A673 (cell line): ENCODE measurements at regions not wholly inside any gene's neighbourhood (a gene's known extent, or its start where the extent isn't known, plus 50 kb on each side); places are given as distances from the start of the nearest gene placed in this dataset.
"Not testable (repeated sequence)": the region's sequence is repeated elsewhere in the genome, so short reads cannot be mapped to it uniquely, and the experiment has no call there.

ENCODE experiments used
- BruUV-seq: library from RNA; stranded (reverse); fragments of 400-500 nt; replicated peaks from 2 replicates; lab custom pipeline; 2021; lab: Mats Ljungman, UMichigan
- CTCF ChIA-PET: fragments of 300-600 bp; sonication (Branson Sonifier 250); formaldehyde crosslinking; loops from one replicate; lab custom pipeline; 2022; ENCODE audit warnings: antibody characterized with exemption; lab: Charles Lee
- POLR2A ChIA-PET: fragments of 300-600 bp; sonication (Branson Sonifier 250); formaldehyde crosslinking; loops from one replicate; lab custom pipeline; 2022; ENCODE audit warnings: antibody characterized with exemption; ENCODE audit not compliant: low non-redundant PET; lab: Charles Lee
- DNase-seq: peaks from one replicate; pipeline ENCODE4 v3.0.0-alpha.2; 2015; ENCODE audit warnings: low spot score
- H3K27ac ChIP-seq: fragments of 200-600 bp; sonication (generic); 2 replicates; pipeline ENCODE4 v1.5.1; 2016; ENCODE audit warnings: mixed run types, low read depth, mild to moderate bottlenecking, mixed read lengths, antibody characterized with exemption, low read length; ENCODE audit not compliant: poor library complexity, severe bottlenecking
- H3K27me3 ChIP-seq: fragments of 200-600 bp; sonication (generic); replicated peaks from 2 replicates; pipeline ENCODE4 v1.6.1; 2017; ENCODE audit warnings: mixed run types, low read depth, mild to moderate bottlenecking, mixed read lengths, antibody characterized with exemption, low read length; ENCODE audit not compliant: insufficient read depth, poor library complexity
- H3K36me3 ChIP-seq: fragments of 200-600 bp; sonication (generic); 2 replicates; pipeline ENCODE4 v1.6.1; 2016; ENCODE audit warnings: mixed run types, mild to moderate bottlenecking, mixed read lengths, antibody characterized with exemption, low read length; ENCODE audit not compliant: insufficient read depth, poor library complexity, severe bottlenecking
- H3K4me1 ChIP-seq: fragments of 200-600 bp; sonication (generic); 2 replicates; pipeline ENCODE4 v1.6.1; 2017; ENCODE audit warnings: mixed run types, mild to moderate bottlenecking, mixed read lengths, antibody characterized with exemption, low read length; ENCODE audit not compliant: insufficient read depth, poor library complexity, severe bottlenecking
- H3K4me3 ChIP-seq: fragments of 200-600 bp; sonication (generic); 2 replicates; pipeline ENCODE4 v1.5.1; 2016; ENCODE audit warnings: low read depth, mixed run types, mild to moderate bottlenecking, mixed read lengths, low read length; ENCODE audit not compliant: poor library complexity, severe bottlenecking
- H3K9me3 ChIP-seq: fragments of 200-600 bp; sonication (generic); 2 replicates; pipeline ENCODE4 v1.6.1; 2016; ENCODE audit warnings: mixed run types, low read depth, mild to moderate bottlenecking, mixed read lengths, antibody characterized with exemption, low read length; ENCODE audit not compliant: poor library complexity, severe bottlenecking
- EZH2 ChIP-seq: fragments of 200-600 bp; sonication (generic); IDR thresholded peaks from 2 replicates; pipeline ENCODE4 v1.6.1; 2017; ENCODE audit warnings: borderline replicate concordance, low read depth, mild to moderate bottlenecking, mixed read lengths, antibody characterized with exemption, low read length; ENCODE audit not compliant: poor library complexity, severe bottlenecking
- intact Hi-C: fragments of 100-400 bp; cut with micrococcal nuclease; formaldehyde crosslinking; loops from one replicate; pipeline ENCODE4 v1.10.0; 2022; ENCODE audit not compliant: unreplicated experiment
- TF ChIP-seq, protein P1 (sequence below): fragments of 300-800, 200-600 bp; sonication (generic); conservative IDR thresholded peaks from 2 replicates; pipeline ENCODE4 v1.5.1; 2017; ENCODE audit warnings: low read depth, mild to moderate bottlenecking, antibody characterized with exemption, low read length, moderate library complexity, mixed read lengths

DNA sequence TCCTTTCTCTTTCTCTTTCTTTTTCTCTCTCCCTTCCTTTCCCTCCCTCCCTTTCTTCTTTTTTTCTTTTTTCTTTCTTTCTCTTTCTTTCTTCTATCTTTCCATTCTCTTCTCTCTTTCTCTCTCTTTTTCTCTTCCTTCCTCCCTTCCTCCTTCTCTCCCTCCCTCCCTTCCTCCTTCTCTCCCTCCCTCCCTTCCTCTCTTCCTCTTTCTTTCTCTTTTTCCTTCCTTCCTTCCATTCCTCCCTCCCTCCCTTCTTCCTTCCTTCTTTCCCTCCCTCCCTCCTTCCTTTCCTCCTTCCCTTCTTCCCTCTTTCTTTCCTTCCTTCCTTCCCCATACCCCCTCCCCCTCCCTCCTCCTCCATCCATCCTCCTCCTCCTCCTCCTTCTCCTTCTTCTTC lies 243.3 kb upstream of the CTNND2 start:
- Histone ChIP-seq H3K27ac (no peak overlapping the region), H3K4me3 (no peak overlapping the region), H3K36me3 (no peaks in the 10 kb centered on the region), H3K27me3 (no peaks in the 10 kb centered on the region), H3K4me1 (no peaks in the 10 kb centered on the region), H3K9me3 (peaks cover 50% of the 10 kb centered on the region)
- no TSS peak for BruUV-seq
- intact Hi-C loops, result no loop called here
- no peak for DNase-seq
- CTCF ChIA-PET, result no interaction called here
- POLR2A ChIA-PET, result no interaction called here
- TF ChIP-seq, protein P1, sequence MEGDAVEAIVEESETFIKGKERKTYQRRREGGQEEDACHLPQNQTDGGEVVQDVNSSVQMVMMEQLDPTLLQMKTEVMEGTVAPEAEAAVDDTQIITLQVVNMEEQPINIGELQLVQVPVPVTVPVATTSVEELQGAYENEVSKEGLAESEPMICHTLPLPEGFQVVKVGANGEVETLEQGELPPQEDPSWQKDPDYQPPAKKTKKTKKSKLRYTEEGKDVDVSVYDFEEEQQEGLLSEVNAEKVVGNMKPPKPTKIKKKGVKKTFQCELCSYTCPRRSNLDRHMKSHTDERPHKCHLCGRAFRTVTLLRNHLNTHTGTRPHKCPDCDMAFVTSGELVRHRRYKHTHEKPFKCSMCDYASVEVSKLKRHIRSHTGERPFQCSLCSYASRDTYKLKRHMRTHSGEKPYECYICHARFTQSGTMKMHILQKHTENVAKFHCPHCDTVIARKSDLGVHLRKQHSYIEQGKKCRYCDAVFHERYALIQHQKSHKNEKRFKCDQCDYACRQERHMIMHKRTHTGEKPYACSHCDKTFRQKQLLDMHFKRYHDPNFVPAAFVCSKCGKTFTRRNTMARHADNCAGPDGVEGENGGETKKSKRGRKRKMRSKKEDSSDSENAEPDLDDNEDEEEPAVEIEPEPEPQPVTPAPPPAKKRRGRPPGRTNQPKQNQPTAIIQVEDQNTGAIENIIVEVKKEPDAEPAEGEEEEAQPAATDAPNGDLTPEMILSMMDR, result no peak
- TF ChIP-seq EZH2, result no peak

GRCh38 chr5:12141496-12141895 lies 237.2 kb upstream of the CTNND2 start:
- no peak for DNase-seq
- no peak overlapping the region for H3K27ac ChIP-seq
- POLR2A ChIA-PET, result no interaction called here
- no peak overlapping the region for H3K4me3 ChIP-seq
- H3K27me3 ChIP-seq, result no peaks in the 10 kb centered on the region
- CTCF ChIA-PET, result no interaction called here
- TF ChIP-seq, protein P1, result no peak
- no peak for TF ChIP-seq EZH2
- no peaks in the 10 kb centered on the region for H3K36me3 ChIP-seq
- H3K4me1 ChIP-seq, result no peaks in the 10 kb centered on the region
- H3K9me3 ChIP-seq, result peaks cover 35% of the 10 kb centered on the region
- no TSS peak for BruUV-seq
- intact Hi-C loops, result no loop called here

- intact Hi-C loops, result no loop called here
- Histone ChIP-seq H3K4me1 (no peaks in the 10 kb centered on the region), H3K27ac (no peak overlapping the region), H3K36me3 (no peaks in the 10 kb centered on the region), H3K4me3 (no peak overlapping the region), H3K27me3 (no peaks in the 10 kb centered on the region), H3K9me3 (peaks cover 35% of the 10 kb centered on the region)
- ChIA-PET CTCF (no interaction called here), POLR2A (no interaction called here)
- no peak for DNase-seq
- TF ChIP-seq EZH2, result no peak
- TF ChIP-seq, protein P1, result no peak
- no TSS peak for BruUV-seq
Measured at GRCh38 chr5:12133520-12133919, 229.3 kb upstream of the CTNND2 start.

- CTCF ChIA-PET, BruUV-seq, POLR2A ChIA-PET, H3K4me3 ChIP-seq, DNase-seq, H3K27me3 ChIP-seq, H3K4me1 ChIP-seq, H3K36me3 ChIP-seq, H3K27ac ChIP-seq, intact Hi-C loops: not testable (repeated sequence)
- peaks cover 35% of the 10 kb centered on the region for H3K9me3 ChIP-seq
Measured at GRCh38 chr5:12131020-12131419, 226.8 kb upstream of the CTNND2 start.
